Testis (tissue), 2 donors: ENCODE measurements at regions not wholly inside any gene's neighbourhood (a gene's known extent, or its start where the extent isn't known, plus 50 kb on each side); places are given as distances from the start of the nearest gene placed in this dataset.

ENCODE experiments used
- POLR2A ChIP-seq: fragments of 450-650 bp; IDR thresholded peaks from one replicate; pipeline ENCODE4 v1.6.1; 2017; ENCODE audit warnings: antibody characterized with exemption, mild to moderate bottlenecking, moderate library complexity
- TF ChIP-seq, protein P1 (sequence below), 3 experiments: fragments of 450-650 bp in 2 of 3; fragments of 200-600 bp in 1 of 3; sonication (generic) in 1 of 3; IDR thresholded peaks; one replicate each; pipeline ENCODE4 v1.5.1; 2016 to 2019; ENCODE audit warnings: antibody characterized with exemption in 3 of 3, mild to moderate bottlenecking in 2 of 3, moderate library complexity in 1 of 3

DNA sequence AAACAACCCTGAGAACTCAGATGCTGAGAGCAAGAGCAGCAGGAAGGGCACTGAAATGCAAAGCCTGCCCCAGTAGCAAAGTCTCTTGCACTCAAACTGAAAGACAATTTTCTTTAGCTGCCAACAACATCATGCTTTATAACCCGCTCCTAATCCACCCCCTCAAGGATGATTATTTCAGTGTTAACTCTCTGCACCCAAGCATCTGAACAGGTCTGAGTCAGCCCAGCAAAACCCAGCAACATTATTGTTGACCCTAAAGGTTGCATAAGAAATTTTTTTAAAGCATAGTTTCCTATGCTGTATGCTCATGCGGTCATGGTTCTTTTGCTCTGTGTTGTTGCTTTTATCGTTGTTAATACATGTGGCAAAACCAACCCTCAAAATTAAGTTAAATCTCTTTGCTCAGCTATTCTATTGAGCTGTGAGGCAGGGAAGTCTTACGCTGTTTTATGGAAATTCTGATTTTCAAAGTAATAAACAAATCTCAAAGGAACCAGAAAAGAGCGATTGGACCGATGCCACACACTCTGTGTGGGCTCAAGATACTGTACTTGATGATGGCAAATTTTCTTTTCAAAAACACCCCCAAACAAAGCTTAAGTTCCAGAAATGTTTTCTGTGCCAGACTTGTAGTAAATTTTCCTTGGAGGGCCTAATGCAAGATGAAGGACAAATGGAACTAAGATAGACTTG lies 440.6 kb upstream of the MPDZ start:
- no peak for TF ChIP-seq POLR2A
- TF ChIP-seq, protein P1, sequence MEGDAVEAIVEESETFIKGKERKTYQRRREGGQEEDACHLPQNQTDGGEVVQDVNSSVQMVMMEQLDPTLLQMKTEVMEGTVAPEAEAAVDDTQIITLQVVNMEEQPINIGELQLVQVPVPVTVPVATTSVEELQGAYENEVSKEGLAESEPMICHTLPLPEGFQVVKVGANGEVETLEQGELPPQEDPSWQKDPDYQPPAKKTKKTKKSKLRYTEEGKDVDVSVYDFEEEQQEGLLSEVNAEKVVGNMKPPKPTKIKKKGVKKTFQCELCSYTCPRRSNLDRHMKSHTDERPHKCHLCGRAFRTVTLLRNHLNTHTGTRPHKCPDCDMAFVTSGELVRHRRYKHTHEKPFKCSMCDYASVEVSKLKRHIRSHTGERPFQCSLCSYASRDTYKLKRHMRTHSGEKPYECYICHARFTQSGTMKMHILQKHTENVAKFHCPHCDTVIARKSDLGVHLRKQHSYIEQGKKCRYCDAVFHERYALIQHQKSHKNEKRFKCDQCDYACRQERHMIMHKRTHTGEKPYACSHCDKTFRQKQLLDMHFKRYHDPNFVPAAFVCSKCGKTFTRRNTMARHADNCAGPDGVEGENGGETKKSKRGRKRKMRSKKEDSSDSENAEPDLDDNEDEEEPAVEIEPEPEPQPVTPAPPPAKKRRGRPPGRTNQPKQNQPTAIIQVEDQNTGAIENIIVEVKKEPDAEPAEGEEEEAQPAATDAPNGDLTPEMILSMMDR (IDR thresholded peaks at IDR 0.05) = no peak
